ENCODE measurements at regions not wholly inside any gene's neighbourhood (a gene's known extent, or its start where the extent isn't known, plus 50 kb on each side); places are given as distances from the start of the nearest gene placed in this dataset.

DNA sequence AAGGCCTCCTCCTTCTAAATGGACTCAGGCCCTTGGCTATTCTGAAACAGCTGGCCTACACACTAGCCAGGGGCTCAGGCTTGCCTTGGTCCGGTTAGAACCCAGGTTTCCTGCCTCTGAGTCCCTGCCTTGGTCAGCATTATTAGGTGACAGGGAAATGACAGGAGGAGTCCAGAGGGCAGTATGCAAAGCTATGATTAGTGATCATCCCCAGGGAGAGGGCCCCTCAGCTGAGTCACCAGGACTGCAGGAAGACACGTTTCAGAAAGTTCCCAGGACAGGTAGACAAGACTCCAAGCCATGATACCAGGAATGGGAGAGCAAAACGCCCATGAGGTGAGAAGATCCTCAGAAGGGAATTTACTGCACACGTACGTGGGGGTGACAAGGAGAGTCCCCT is 301.1 kb upstream of the COBL start:
- TF ChIP-seq, protein P1, sequence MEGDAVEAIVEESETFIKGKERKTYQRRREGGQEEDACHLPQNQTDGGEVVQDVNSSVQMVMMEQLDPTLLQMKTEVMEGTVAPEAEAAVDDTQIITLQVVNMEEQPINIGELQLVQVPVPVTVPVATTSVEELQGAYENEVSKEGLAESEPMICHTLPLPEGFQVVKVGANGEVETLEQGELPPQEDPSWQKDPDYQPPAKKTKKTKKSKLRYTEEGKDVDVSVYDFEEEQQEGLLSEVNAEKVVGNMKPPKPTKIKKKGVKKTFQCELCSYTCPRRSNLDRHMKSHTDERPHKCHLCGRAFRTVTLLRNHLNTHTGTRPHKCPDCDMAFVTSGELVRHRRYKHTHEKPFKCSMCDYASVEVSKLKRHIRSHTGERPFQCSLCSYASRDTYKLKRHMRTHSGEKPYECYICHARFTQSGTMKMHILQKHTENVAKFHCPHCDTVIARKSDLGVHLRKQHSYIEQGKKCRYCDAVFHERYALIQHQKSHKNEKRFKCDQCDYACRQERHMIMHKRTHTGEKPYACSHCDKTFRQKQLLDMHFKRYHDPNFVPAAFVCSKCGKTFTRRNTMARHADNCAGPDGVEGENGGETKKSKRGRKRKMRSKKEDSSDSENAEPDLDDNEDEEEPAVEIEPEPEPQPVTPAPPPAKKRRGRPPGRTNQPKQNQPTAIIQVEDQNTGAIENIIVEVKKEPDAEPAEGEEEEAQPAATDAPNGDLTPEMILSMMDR (IDR thresholded peaks at IDR 0.05; ENCODE audit: insufficient read depth, low read depth, low read length), result no peak
- no peak for TF ChIP-seq EZH2 (IDR thresholded peaks at IDR 0.05; ENCODE audit: insufficient read depth, low read length)

Measured in astrocyte (in vitro differentiated cells and primary cell).